Erythroblast (primary cell): ENCODE measurements at regions not wholly inside any gene's neighbourhood (a gene's known extent, or its start where the extent isn't known, plus 50 kb on each side); places are given as distances from the start of the nearest gene placed in this dataset.

Source experiments
- GATA1 ChIP-seq: IDR thresholded peaks from 2 replicates; pipeline ENCODE4 v1.6.1; 2011; ENCODE audit warnings: low read depth, mild to moderate bottlenecking, control low read depth, low read length, moderate library complexity
- POLR2A ChIP-seq: IDR thresholded peaks from 2 replicates; pipeline ENCODE4 v1.6.1; 2011; ENCODE audit warnings: mild to moderate bottlenecking, low read length

DNA sequence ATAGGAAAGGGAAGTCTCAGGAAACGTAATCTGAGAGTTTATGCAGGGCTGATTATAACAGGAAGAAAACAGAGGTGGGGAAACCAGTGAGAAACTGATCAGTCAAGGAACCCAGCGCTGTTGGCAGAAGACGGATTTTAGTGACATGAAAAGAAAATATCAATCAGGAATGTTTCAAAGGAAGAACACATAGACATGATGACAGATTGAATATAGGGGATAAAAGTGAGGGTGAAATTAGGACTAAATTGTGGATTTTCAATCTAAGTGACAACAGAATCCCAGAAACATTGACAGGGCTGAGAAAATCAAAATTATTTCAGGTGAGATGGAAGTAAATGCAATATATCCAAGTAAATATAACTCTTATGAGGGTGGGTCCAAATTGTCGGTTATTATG is 199.8 kb upstream of the CCDC150 start:
- TF ChIP-seq POLR2A (no peak), GATA1 (no peak)
